ENCODE measurements at regions not wholly inside any gene's neighbourhood (a gene's known extent, or its start where the extent isn't known, plus 50 kb on each side); places are given as distances from the start of the nearest gene placed in this dataset.

DNA sequence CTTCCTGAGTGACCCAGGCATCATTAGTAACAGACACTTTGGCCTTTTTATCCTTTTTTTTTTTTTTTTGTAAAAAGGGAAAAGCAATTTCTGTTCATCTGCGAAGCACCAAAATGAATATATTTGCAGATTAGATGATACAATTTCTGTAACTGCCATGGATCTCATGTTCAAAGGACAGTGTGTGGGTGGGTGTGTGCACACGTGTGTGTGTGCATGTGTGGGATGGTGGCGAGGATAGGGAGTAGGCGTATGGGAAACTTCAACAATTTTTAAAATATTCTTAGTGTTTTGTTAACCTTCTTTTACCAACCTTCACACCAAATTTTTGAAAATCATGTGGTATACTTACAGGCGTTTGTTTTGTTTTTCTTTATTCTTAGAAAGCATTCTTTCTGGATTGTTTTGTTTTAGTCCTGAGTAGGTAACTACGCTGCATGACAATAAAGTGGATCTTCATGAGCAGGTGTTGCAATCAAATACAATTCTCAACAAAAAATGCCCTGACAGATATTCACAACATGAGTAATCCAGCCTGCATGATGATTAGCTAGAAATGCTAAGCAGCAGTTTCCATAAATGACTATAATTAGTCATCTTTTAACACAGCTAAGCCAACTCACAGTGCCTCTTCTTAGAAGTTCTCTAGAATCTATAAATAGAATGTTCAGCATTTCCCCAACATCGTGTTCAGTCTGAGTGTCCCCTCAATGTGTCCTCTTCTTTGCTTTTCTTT lies 53.5 kb upstream of the RMDN2 start:
- H3K4me1 ChIP-seq: peaks cover 0 to 10% (median 0%) of the 10 kb centered on the region in 6 donors
- TF ChIP-seq, protein P1, sequence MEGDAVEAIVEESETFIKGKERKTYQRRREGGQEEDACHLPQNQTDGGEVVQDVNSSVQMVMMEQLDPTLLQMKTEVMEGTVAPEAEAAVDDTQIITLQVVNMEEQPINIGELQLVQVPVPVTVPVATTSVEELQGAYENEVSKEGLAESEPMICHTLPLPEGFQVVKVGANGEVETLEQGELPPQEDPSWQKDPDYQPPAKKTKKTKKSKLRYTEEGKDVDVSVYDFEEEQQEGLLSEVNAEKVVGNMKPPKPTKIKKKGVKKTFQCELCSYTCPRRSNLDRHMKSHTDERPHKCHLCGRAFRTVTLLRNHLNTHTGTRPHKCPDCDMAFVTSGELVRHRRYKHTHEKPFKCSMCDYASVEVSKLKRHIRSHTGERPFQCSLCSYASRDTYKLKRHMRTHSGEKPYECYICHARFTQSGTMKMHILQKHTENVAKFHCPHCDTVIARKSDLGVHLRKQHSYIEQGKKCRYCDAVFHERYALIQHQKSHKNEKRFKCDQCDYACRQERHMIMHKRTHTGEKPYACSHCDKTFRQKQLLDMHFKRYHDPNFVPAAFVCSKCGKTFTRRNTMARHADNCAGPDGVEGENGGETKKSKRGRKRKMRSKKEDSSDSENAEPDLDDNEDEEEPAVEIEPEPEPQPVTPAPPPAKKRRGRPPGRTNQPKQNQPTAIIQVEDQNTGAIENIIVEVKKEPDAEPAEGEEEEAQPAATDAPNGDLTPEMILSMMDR (IDR thresholded peaks at IDR 0.05 in 8 of 11, conservative IDR thresholded peaks at IDR 0.05 in 3 of 11): no peak
- TF ChIP-seq POLR2A (IDR thresholded peaks at IDR 0.05) (no peak), POLR2AphosphoS5 (IDR thresholded peaks at IDR 0.05) (no peak)
- DNase-seq: no peak
- H3K36me3 ChIP-seq: no peaks in the 10 kb centered on the region
- intact Hi-C loops (cut with DNase I; ENCODE audit: low total_unique reads): no loop called here
- no peaks in the 10 kb centered on the region for H3K9me3 ChIP-seq
- WGBS, 5 donors: 62 to 74% (median 67%) methylated on average over 7 of the region's 7 CpGs
- no peak overlapping the region for H3K4me3 ChIP-seq
- no peak overlapping the region for H3K27ac ChIP-seq
- H3K27me3 ChIP-seq (replicated peaks in 1 of 7): no peaks in the 10 kb centered on the region

DNA sequence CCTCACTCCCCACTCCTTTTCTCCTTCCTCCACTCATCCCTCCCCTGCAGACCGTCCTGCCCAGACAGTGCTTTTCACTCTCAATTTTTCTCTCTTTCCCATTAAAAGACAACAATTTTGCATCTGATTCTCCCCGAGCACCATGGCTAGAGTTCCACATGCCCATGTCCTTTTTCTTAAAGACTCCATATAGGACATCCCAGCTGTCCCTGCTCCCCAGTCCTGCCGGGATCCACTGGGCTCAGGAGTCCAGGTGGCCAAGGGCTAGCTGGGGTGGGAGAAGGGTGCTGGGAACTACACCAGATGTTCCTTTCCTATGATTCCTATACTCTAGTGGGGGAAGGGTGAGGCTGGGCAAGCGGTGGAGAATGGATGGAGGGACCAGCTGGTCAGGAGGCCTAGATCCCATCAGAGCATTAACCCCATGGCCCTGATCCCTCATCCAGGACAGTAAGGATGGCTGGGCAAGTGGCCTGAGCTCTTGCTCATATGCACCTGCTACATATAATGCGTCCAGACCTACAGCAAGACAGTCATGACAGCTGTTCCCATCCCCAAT lies 52.8 kb upstream of the RMDN2 start:
- intact Hi-C loops (cut with DNase I; ENCODE audit: low total_unique reads): no loop called here
- TF ChIP-seq POLR2AphosphoS5 (IDR thresholded peaks at IDR 0.05) (no peak), POLR2A (IDR thresholded peaks at IDR 0.05) (no peak)
- TF ChIP-seq, protein P1 (IDR thresholded peaks at IDR 0.05 in 8 of 11, conservative IDR thresholded peaks at IDR 0.05 in 3 of 11): no peak

DNA sequence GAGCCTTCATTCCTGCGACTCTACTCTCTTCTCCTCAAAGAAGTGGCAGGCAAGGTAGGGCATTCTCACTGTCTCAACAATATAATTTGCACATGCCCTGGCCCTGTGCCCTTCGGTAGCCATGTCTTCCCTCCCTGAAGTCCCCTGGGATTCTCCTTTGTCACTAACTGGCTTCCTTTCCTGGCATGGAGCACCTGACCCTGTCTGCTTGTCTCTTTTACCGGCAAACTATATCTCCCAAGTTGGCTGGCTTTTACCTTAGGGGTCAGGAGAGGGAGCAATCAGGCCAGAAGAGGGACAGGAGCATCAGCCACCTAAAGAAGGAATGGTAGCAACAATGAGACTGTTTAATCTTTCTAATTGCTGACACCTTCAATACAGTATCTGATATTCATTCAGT lies 51.9 kb upstream of the RMDN2 start:
- WGBS, 5 donors: 58 to 81% (median 72%) methylated on average over 3 of the region's 3 CpGs
- TF ChIP-seq POLR2AphosphoS5 (IDR thresholded peaks at IDR 0.05) (no peak), POLR2A (IDR thresholded peaks at IDR 0.05) (no peak)
- TF ChIP-seq, protein P1 (IDR thresholded peaks at IDR 0.05 in 8 of 11, conservative IDR thresholded peaks at IDR 0.05 in 3 of 11): no peak
- no peak for DNase-seq
- Histone ChIP-seq H3K4me3 (no peak overlapping the region), H3K4me1 (peaks cover 0 to 13% (median 6%) of the 10 kb centered on the region in 6 donors), H3K36me3 (no peaks in the 10 kb centered on the region), H3K27ac (no peak overlapping the region), H3K9me3 (no peaks in the 10 kb centered on the region), H3K27me3 (replicated peaks in 1 of 7) (no peaks in the 10 kb centered on the region)
- intact Hi-C loops (cut with DNase I; ENCODE audit: low total_unique reads): no loop called here

More for the DNA sequence above, 52.8 kb upstream of the RMDN2 start:
- Histone ChIP-seq H3K36me3 (no peaks in the 10 kb centered on the region), H3K4me3 (no peak overlapping the region), H3K4me1 (peaks cover 0 to 11% (median 3%) of the 10 kb centered on the region in 6 donors), H3K27ac (no peak overlapping the region), H3K27me3 (replicated peaks in 1 of 7) (no peaks in the 10 kb centered on the region), H3K9me3 (no peaks in the 10 kb centered on the region)
- WGBS, 5 donors: 74 to 90% (median 85%) methylated on average over 5 of the region's 5 CpGs
- DNase-seq: no peak

DNA sequence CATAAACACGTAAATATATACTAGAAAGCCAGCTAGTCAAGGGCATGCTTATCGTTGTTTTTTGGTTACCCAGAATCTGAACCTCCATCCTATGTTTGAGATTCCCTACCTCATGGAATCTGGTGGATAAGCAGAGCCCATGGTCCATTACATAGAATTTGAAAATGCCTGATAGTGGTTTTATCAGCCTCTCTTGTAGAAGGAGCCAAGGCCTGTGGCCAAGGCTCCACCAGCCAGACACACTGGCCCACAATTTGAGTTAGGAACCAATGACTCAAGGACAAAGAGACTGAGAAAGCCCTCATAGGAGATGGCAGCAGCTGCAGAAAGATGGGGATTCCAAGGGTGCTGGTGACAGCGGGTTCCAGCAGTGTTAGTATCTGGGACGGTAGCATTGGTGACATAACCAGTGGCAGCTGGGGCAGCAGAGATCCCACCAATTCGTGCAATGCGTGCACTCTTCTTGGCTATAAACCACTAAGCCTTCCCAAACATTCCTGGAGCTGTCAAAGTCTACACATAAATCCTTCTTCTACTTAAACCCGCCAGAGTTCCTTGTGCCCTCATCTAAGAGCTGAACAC lies 51.2 kb upstream of the RMDN2 start:
- DNase-seq: no peak
- Histone ChIP-seq H3K9me3 (no peaks in the 10 kb centered on the region), H3K36me3 (no peaks in the 10 kb centered on the region), H3K27me3 (replicated peaks in 1 of 7) (no peaks in the 10 kb centered on the region), H3K4me3 (no peak overlapping the region), H3K4me1 (peaks cover 0 to 13% (median 6%) of the 10 kb centered on the region in 6 donors), H3K27ac (no peak overlapping the region)
- TF ChIP-seq POLR2AphosphoS5 (IDR thresholded peaks at IDR 0.05) (no peak), POLR2A (IDR thresholded peaks at IDR 0.05) (no peak)
- TF ChIP-seq, protein P1 (IDR thresholded peaks at IDR 0.05 in 8 of 11, conservative IDR thresholded peaks at IDR 0.05 in 3 of 11): no peak
- intact Hi-C loops (cut with DNase I; ENCODE audit: low total_unique reads): no loop called here
- WGBS, 5 donors: 92 to 97% (median 95%) methylated on average over 7 of the region's 7 CpGs
